ENCODE measurements at regions not wholly inside any gene's neighbourhood (a gene's known extent, or its start where the extent isn't known, plus 50 kb on each side); places are given as distances from the start of the nearest gene placed in this dataset.

DNA sequence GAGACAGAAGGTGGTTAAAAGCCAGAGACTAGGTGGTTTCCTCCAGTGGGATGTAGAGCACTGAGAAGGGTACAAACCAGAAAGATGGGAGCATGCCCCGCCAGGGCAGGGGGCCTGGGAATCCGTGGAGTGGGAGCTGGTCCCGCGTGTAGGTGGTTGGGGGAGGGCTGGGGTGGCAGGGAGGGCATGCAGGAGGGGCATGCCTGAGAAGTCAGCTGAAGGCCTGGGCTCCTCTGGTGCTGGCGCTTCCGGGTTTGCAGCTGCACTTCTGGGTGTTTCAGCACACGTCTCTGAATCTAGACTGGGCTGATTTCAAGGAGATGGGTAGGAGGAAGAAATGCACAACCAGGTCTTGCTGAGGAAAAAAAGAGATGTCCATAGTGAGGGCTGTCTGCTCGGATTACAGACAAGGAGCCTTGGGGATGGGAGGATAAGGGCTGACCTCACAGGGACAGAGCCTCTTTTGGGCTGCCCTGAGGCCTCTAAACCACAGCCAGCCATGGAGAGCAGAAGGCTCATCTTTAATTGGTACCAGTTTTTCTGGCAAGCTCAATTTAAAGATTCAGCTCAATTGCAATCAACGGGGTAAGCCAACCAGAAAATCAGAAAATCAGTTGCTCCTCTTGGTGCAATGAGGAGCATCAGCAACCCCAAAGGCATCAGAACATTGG is 151.9 kb downstream of the FAM43A start:
- TF ChIP-seq, protein P1, sequence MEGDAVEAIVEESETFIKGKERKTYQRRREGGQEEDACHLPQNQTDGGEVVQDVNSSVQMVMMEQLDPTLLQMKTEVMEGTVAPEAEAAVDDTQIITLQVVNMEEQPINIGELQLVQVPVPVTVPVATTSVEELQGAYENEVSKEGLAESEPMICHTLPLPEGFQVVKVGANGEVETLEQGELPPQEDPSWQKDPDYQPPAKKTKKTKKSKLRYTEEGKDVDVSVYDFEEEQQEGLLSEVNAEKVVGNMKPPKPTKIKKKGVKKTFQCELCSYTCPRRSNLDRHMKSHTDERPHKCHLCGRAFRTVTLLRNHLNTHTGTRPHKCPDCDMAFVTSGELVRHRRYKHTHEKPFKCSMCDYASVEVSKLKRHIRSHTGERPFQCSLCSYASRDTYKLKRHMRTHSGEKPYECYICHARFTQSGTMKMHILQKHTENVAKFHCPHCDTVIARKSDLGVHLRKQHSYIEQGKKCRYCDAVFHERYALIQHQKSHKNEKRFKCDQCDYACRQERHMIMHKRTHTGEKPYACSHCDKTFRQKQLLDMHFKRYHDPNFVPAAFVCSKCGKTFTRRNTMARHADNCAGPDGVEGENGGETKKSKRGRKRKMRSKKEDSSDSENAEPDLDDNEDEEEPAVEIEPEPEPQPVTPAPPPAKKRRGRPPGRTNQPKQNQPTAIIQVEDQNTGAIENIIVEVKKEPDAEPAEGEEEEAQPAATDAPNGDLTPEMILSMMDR (IDR thresholded peaks at IDR 0.05; ENCODE audit: low read depth, low read length): no peak
- no peak for DNase-seq (ENCODE audit: extremely low read depth, low read depth)

DNA sequence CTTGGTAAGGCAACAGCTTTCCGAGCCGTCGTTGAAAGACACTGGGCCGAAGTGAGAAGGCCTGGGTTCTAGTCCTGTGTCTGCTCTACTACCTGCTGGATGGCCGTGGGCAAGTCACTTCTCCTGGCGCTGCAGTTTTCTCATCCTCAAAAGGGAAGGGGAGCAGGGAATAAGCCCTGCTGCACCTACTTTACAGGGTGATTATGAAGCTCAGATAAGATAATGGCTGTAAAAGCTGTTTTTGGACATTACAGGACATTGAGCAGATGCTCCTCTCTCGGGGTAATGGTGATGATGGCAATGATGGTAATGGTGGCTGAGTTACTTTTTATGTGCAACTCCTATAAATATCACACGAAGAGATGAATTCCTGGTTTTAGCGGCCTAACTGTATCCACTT is 152.6 kb downstream of the FAM43A start:
- DNase-seq (ENCODE audit: extremely low read depth, low read depth): no peak
- TF ChIP-seq, protein P1 (IDR thresholded peaks at IDR 0.05; ENCODE audit: low read depth, low read length): no peak

DNA sequence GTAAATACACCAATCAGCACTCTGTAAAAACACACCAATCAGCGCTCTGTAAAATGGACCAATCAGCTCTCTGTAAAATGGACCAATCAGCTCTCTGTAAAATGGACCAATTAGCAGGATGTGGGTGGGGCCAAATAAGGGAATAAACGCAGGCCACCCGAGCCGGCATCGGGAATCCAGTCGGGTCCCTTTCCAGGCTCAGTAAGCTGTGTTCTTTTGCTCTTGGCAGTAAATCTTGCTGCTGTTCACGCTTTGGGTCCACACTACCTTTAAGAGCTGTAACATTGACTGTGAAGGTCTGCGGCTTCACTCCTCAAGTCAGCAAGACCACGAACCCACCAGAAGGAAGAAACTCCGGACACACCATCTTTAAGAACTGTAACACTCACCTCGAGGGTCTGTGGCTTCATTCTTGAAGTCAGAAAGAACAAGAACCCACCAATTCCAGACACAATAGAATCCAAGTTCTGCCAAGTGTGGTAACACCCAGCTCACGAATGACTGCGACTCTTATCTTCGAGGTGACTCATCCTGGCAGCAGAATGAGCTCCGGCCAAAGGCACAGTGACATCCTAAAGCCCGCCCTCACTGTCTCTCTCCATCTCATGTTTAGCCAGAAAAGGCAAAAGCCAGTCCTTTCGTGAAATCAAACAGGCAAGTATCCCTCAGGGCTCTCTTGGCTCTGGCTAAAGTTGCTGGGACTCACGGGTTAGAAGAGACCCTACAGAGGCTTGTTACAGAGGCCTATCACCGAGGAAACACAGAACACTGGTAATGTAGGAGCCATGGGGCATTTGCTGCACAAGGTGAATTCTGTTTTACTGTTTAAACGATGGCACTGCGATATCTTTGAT is 155.2 kb downstream of the FAM43A start:
- DNase-seq (ENCODE audit: extremely low read depth, low read depth): no peak
- TF ChIP-seq, protein P1 (IDR thresholded peaks at IDR 0.05; ENCODE audit: low read depth, low read length): no peak

DNA sequence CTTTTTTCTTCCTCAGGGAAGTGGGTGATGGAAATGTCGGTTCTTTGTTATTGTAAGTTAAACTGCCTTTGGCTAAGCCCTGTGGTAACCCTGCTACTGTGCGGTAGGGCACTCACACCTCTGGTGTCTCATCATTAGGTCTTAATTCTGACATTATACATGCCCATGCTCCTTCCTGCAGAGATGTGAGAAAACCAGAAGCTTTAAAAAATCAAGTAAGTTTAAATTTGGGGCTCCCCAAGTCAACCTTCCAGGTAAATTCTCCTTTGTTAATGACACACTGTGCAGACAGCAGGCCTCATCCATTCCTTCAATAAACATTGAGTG is 155.8 kb downstream of the FAM43A start:
- TF ChIP-seq, protein P1 (IDR thresholded peaks at IDR 0.05; ENCODE audit: low read depth, low read length): no peak
- no peak for DNase-seq (ENCODE audit: extremely low read depth, low read depth)

DNA sequence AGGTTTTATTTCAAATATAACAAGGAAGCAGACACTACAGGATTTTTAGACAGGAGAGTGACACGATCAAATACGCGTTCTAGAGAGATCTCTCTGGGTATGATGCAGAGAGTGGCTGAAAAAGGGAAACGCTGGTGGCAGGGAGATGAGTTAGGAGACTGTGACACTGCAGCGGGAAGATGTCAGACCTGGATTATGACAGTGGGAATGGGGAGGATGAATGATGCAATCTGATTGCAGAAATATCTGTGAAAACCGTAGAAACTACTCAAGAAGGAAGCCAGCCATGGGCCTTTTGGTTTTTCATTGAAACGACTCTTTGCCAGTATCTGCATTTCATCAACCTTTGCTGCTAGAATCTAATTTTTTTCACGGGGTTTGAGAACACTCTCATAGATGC is 157.9 kb downstream of the FAM43A start:
- DNase-seq (ENCODE audit: extremely low read depth, low read depth): no peak
- TF ChIP-seq, protein P1 (IDR thresholded peaks at IDR 0.05; ENCODE audit: low read depth, low read length): no peak

DNA sequence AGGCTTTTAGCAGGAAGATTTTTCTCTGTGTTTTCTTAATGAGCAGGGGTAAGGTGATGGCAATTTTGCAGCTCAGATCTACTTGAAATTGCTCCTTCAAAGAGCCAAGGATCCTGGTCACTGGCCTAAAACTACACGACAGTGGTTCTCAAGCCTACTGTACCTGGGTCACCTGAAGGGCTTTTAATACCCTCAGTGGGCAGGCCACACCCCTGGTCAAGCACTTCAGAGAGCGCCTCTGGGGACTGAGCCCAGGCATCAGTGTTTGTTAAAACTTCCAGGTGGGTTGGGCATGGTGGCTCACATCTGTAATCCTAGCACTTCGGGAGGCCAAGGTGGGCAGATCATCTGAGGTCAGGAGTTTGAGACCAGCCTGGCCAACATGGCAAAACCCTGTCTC is 158.4 kb downstream of the FAM43A start:
- TF ChIP-seq, protein P1 (IDR thresholded peaks at IDR 0.05; ENCODE audit: low read depth, low read length): no peak

DNA sequence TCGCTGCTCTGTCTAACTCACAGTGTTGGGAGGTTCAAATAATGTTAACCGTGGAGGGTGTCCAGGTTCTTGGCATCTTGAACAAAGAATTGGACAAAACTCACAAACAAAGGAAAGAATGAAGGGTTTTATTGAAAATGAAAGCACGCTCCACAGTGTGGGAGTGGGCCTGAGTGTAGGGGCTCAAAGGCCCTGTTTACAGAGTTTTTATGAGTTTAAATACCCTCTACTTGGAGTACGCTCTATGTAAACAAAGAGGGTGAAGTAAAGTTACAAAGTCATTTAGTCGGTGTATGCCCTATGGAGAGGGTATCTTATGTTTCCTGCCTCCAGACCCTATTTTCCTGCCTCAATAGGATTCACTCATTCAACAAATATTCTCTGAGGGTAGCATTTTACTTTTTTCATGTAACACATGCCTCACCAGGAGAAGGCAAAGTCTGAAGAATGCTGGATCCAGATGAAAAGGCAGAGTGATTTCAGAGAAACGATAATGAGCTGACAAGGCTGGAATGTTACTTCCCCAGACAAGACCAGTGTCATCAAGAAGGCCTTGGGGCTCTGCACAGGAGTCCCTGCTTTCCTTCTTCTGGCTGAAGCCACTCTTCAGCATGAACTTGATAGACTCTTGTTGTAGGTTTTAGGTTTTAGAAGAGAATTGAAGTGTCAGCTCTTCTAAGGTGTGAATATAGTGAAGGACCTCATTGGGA is 163.6 kb downstream of the FAM43A start:
- TF ChIP-seq, protein P1 (IDR thresholded peaks at IDR 0.05; ENCODE audit: low read depth, low read length): no peak

More for the DNA sequence above, 158.4 kb downstream of the FAM43A start:
- DNase-seq (ENCODE audit: extremely low read depth, low read depth): no peak

More for the DNA sequence above, 163.6 kb downstream of the FAM43A start:
- DNase-seq (ENCODE audit: extremely low read depth, low read depth): no peak

Measured in AG09319 (cell line).